ENCODE measurements at regions not wholly inside any gene's neighbourhood (a gene's known extent, or its start where the extent isn't known, plus 50 kb on each side); places are given as distances from the start of the nearest gene placed in this dataset.

DNA sequence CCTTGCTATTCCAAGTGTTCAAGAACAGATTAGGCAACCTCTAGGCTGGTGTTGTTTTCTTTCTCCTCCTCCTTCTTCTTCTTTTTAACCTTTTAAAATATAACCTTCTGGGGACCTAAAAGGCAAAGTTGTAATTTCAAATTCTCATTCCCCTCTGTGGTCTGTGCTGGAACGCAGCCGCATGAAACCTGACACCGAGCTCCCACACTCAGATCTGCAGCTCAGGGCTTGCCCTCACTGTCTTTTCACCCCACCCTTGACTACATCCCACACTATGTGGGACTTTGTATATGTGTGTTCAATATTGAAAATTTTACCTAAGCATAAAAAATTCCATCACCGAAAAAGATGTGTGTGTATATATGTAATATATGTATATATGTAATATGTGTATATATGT is 62.0 kb upstream of the ARHGAP42 start:
- no peak for TF ChIP-seq TAF1 (IDR thresholded peaks at IDR 0.05; ENCODE audit: borderline replicate concordance, insufficient read depth, low read length)
- no peak for TF ChIP-seq FOXP2 (optimal IDR thresholded peaks at IDR 0.05; ENCODE audit: borderline replicate concordance, extremely low read depth, extremely low read length, insufficient read depth)
- no peak for TF ChIP-seq POLR2AphosphoS5 (IDR thresholded peaks at IDR 0.05; ENCODE audit: low read depth, low read length)
- TF ChIP-seq SIN3A (IDR thresholded peaks at IDR 0.05; ENCODE audit: borderline replicate concordance, insufficient read depth, low read length) = no peak
- TF ChIP-seq, protein P1, sequence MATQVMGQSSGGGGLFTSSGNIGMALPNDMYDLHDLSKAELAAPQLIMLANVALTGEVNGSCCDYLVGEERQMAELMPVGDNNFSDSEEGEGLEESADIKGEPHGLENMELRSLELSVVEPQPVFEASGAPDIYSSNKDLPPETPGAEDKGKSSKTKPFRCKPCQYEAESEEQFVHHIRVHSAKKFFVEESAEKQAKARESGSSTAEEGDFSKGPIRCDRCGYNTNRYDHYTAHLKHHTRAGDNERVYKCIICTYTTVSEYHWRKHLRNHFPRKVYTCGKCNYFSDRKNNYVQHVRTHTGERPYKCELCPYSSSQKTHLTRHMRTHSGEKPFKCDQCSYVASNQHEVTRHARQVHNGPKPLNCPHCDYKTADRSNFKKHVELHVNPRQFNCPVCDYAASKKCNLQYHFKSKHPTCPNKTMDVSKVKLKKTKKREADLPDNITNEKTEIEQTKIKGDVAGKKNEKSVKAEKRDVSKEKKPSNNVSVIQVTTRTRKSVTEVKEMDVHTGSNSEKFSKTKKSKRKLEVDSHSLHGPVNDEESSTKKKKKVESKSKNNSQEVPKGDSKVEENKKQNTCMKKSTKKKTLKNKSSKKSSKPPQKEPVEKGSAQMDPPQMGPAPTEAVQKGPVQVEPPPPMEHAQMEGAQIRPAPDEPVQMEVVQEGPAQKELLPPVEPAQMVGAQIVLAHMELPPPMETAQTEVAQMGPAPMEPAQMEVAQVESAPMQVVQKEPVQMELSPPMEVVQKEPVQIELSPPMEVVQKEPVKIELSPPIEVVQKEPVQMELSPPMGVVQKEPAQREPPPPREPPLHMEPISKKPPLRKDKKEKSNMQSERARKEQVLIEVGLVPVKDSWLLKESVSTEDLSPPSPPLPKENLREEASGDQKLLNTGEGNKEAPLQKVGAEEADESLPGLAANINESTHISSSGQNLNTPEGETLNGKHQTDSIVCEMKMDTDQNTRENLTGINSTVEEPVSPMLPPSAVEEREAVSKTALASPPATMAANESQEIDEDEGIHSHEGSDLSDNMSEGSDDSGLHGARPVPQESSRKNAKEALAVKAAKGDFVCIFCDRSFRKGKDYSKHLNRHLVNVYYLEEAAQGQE (IDR thresholded peaks at IDR 0.05; ENCODE audit: insufficient read depth in 1 of 2, low read depth in 2 of 2, low read length in 2 of 2) = no peak

DNA sequence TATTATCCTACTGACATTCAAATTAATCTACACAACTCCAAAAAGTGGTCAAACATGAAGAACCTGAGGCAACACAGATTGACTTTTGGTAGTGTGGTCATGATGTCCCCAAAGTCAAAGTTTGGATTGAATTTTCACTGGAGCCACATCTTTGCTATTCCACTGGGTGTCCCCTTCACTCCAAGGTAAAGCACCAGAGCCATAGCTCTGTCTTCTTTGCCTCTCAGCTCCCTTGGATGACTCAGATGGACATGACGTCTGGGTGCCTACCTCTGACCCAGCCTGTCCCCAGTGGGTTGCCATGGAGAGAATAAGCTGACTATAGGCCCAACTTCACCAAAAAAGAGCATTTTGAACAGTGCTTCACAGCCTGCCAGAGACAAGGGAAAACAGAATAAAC is 57.4 kb upstream of the ARHGAP42 start:
- TF ChIP-seq TAF1 (IDR thresholded peaks at IDR 0.05; ENCODE audit: borderline replicate concordance, insufficient read depth, low read length) (no peak), SIN3A (IDR thresholded peaks at IDR 0.05; ENCODE audit: borderline replicate concordance, insufficient read depth, low read length) (no peak), FOXP2 (optimal IDR thresholded peaks at IDR 0.05; ENCODE audit: borderline replicate concordance, extremely low read depth, extremely low read length, insufficient read depth) (no peak), POLR2AphosphoS5 (IDR thresholded peaks at IDR 0.05; ENCODE audit: low read depth, low read length) (no peak)
- TF ChIP-seq, protein P1 (IDR thresholded peaks at IDR 0.05; ENCODE audit: insufficient read depth in 1 of 2, low read depth in 2 of 2, low read length in 2 of 2) = no peak

DNA sequence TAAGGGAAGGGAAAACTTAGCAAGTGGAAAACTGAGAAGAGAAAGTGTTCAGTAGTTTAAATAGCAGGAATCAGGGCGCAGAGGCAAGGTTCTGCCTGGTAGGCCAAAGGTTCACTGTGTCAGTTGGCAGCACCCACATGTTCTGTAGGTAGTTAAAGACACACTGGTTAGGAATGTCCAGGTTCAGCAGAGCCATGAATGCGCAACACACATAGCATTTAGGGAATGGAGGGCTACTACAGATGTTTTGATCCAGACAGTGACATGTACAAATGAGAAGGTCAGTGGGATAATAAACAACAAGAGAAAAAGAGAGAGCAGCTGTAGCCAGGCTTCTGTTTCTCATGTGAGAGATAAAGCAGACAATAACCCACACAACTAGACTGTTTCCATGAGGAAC is 56.2 kb upstream of the ARHGAP42 start:
- TF ChIP-seq, protein P1 (IDR thresholded peaks at IDR 0.05; ENCODE audit: insufficient read depth in 1 of 2, low read depth in 2 of 2, low read length in 2 of 2) = no peak
- no peak for TF ChIP-seq FOXP2 (optimal IDR thresholded peaks at IDR 0.05; ENCODE audit: borderline replicate concordance, extremely low read depth, extremely low read length, insufficient read depth)
- no peak for TF ChIP-seq TAF1 (IDR thresholded peaks at IDR 0.05; ENCODE audit: borderline replicate concordance, insufficient read depth, low read length)
- TF ChIP-seq SIN3A (IDR thresholded peaks at IDR 0.05; ENCODE audit: borderline replicate concordance, insufficient read depth, low read length) = no peak
- TF ChIP-seq POLR2AphosphoS5 (IDR thresholded peaks at IDR 0.05; ENCODE audit: low read depth, low read length) = no peak

DNA sequence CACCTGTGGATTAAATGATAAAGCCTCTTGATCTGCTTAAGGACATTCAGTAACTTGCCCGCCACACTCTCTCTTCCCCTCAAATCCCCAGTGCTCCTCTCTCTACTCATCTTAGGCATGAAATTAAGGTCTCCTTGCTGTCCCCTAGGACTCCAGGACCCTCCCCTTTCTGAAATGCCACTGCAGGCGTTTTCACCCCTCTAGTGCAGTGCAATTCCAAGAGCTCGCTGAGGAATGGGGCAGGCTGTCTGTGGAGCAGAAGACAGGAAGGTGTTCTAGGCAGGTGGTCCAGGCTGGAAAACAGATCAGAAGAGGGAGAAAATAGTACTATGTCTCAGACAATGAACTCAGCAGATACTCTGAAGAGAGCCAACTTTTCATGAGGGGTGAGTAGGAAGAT is 55.8 kb upstream of the ARHGAP42 start:
- TF ChIP-seq SIN3A (IDR thresholded peaks at IDR 0.05; ENCODE audit: borderline replicate concordance, insufficient read depth, low read length) (no peak), POLR2AphosphoS5 (IDR thresholded peaks at IDR 0.05; ENCODE audit: low read depth, low read length) (no peak), FOXP2 (optimal IDR thresholded peaks at IDR 0.05; ENCODE audit: borderline replicate concordance, extremely low read depth, extremely low read length, insufficient read depth) (no peak), TAF1 (IDR thresholded peaks at IDR 0.05; ENCODE audit: borderline replicate concordance, insufficient read depth, low read length) (no peak)
- TF ChIP-seq, protein P1 (IDR thresholded peaks at IDR 0.05; ENCODE audit: insufficient read depth in 1 of 2, low read depth in 2 of 2, low read length in 2 of 2) = no peak

DNA sequence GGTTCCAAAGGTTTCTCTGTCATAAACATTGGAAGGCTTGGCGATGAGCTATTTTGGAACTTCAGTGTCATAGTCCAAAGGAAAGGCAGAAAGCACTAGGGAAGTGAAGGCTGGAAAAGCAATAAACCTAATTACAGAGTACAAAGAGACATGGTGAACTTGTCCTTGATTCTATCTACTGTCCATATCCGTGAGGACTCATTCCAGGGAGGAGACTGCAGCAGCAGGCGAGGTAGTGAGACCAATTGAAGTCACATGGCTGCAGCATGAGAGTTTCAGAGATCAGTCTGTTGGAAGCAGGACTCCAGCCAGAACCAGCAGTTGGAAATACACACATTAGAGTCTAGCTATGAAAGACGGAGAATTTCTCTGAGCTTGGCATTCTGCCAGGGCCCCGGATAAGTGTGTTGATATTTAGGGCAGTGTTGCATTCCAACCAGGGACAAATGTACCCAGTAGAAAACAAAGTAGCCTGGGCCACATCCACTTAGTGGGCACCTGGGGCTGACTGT is 54.1 kb upstream of the ARHGAP42 start:
- TF ChIP-seq TAF1 (IDR thresholded peaks at IDR 0.05; ENCODE audit: borderline replicate concordance, insufficient read depth, low read length) (no peak), SIN3A (IDR thresholded peaks at IDR 0.05; ENCODE audit: borderline replicate concordance, insufficient read depth, low read length) (peak; percentile 56; the same call in 1 of the 2 replicates), FOXP2 (optimal IDR thresholded peaks at IDR 0.05; ENCODE audit: borderline replicate concordance, extremely low read depth, extremely low read length, insufficient read depth) (peak; percentile 16)

Measured in PFSK-1 (cell line).